CD14-positive monocyte (primary cell): ENCODE measurements at regions not wholly inside any gene's neighbourhood (a gene's known extent, or its start where the extent isn't known, plus 50 kb on each side); places are given as distances from the start of the nearest gene placed in this dataset.

ENCODE experiments used
- DNase-seq, 3 donors: peaks; one replicate each; pipeline ENCODE4 v3.0.0-alpha.2; 2011 to 2022
- H2AFZ ChIP-seq: 2 replicates; pipeline ENCODE4 v1.6.0; 2012; ENCODE audit warnings: mild to moderate bottlenecking, low read depth, low read length, inconsistent platforms; ENCODE audit not compliant: insufficient read depth, poor library complexity, severe bottlenecking
- H3K27ac ChIP-seq, 2 donors: 1 replicate in 1 of 2; 2 replicates in 1 of 2; pipeline ENCODE4 v1.5.1; 2012 to 2013; ENCODE audit warnings: low read length in 2 of 2, control low read depth in 1 of 2, inconsistent platforms in 1 of 2, low read depth in 1 of 2, mild to moderate bottlenecking in 1 of 2
- H3K27me3 ChIP-seq, 2 donors: one replicate each; pipeline versions ENCODE4 v1.6.0 to v1.6.1; 2011 to 2013; ENCODE audit warnings: low read length in 2 of 2; ENCODE audit not compliant: control insufficient read depth in 2 of 2, insufficient read depth in 2 of 2
- H3K36me3 ChIP-seq, 2 donors: replicated peaks in 1 of 2; 1 replicate in 1 of 2; 2 replicates in 1 of 2; pipeline versions ENCODE4 v1.5.1 to v1.6.1; 2012 to 2013; ENCODE audit warnings: low read length in 2 of 2, control low read depth in 1 of 2, inconsistent platforms in 1 of 2, mild to moderate bottlenecking in 1 of 2; ENCODE audit not compliant: insufficient read depth in 2 of 2, control insufficient read depth in 1 of 2
- H3K4me1 ChIP-seq, 2 donors: 1 replicate in 1 of 2; 2 replicates in 1 of 2; pipeline versions ENCODE4 v1.5.1 to v1.6.1; 2012 to 2013; ENCODE audit warnings: low read length in 2 of 2, control low read depth in 1 of 2, inconsistent platforms in 1 of 2, mild to moderate bottlenecking in 1 of 2, moderate library complexity in 1 of 2; ENCODE audit not compliant: insufficient read depth in 2 of 2, control insufficient read depth in 1 of 2
- H3K4me2 ChIP-seq: replicated peaks from 2 replicates; pipeline ENCODE3; 2012; ENCODE audit warnings: low read length, moderate library complexity, mild to moderate bottlenecking; ENCODE audit not compliant: poor library complexity, severe bottlenecking; ENCODE audit errors: extremely low read depth
- H3K4me3 ChIP-seq, 3 experiments: fragments of 200-600 bp in 1 of 3; sonication (generic) in 1 of 3; replicated peaks in 1 of 3; 1 replicate in 2 of 3; 2 replicates in 1 of 3; pipeline ENCODE4 v1.5.1; 2011 to 2013; ENCODE audit warnings: low read length in 3 of 3, mild to moderate bottlenecking in 3 of 3, control low read depth in 2 of 3, low read depth in 2 of 3, inconsistent platforms in 1 of 3, moderate library complexity in 1 of 3
- H3K79me2 ChIP-seq: 2 replicates; pipeline ENCODE4 v1.6.0; 2012; ENCODE audit warnings: mild to moderate bottlenecking, control low read depth, inconsistent platforms, low read length, moderate library complexity; ENCODE audit not compliant: insufficient read depth
- H3K9ac ChIP-seq: 2 replicates; pipeline ENCODE4 v1.6.0; 2017; ENCODE audit warnings: low read length, mild to moderate bottlenecking; ENCODE audit not compliant: insufficient read depth, poor library complexity, severe bottlenecking
- H3K9me3 ChIP-seq, 2 donors: replicated peaks in 1 of 2; 1 replicate in 1 of 2; 2 replicates in 1 of 2; pipeline versions ENCODE4 v1.5.1 to v1.6.1; 2012 to 2013; ENCODE audit warnings: low read length in 2 of 2, control low read depth in 1 of 2; ENCODE audit not compliant: control insufficient read depth in 1 of 2, insufficient read depth in 1 of 2
- H4K20me1 ChIP-seq: 2 replicates; pipeline ENCODE4 v1.6.0; 2012; ENCODE audit warnings: mild to moderate bottlenecking, low read length, control low read depth, moderate library complexity; ENCODE audit not compliant: insufficient read depth
- H3K27ac Mint-ChIP-seq, 7 donors: one replicate each; pipeline ENCODE4 v1.8.0; 2020; ENCODE audit warnings: mild to moderate bottlenecking in 7 of 7, mixed read lengths in 7 of 7, moderate library complexity in 6 of 7, inconsistent platforms in 2 of 7
- H3K27me3 Mint-ChIP-seq, 3 donors: one replicate each; pipeline ENCODE4 v1.8.0; 2021 to 2022; ENCODE audit warnings: low read depth in 3 of 3, mild to moderate bottlenecking in 3 of 3, mixed read lengths in 3 of 3, moderate library complexity in 3 of 3, inconsistent platforms in 1 of 3
- H3K36me3 Mint-ChIP-seq, 2 donors: one replicate each; pipeline ENCODE4 v1.8.0; 2020; ENCODE audit warnings: mixed read lengths in 2 of 2, inconsistent platforms in 1 of 2, mild to moderate bottlenecking in 1 of 2
- H3K4me1 Mint-ChIP-seq: one replicate; pipeline ENCODE4 v1.8.0; 2020; ENCODE audit warnings: mild to moderate bottlenecking, mixed read lengths
- H3K4me3 Mint-ChIP-seq, 2 donors: one replicate each; pipeline ENCODE4 v1.8.0; 2020; ENCODE audit warnings: mild to moderate bottlenecking in 2 of 2, mixed read lengths in 2 of 2, moderate library complexity in 1 of 2
- H3K9me3 Mint-ChIP-seq, 7 donors: one replicate each; pipeline ENCODE4 v1.8.0; 2020 to 2022; ENCODE audit warnings: mixed read lengths in 7 of 7, mild to moderate bottlenecking in 6 of 7, moderate library complexity in 6 of 7, inconsistent platforms in 2 of 7
- CTCF ChIP-seq: fragments of 200-600 bp; IDR thresholded peaks from one replicate; pipeline ENCODE4 v1.8.0; 2022; ENCODE audit warnings: antibody characterized with exemption, mild to moderate bottlenecking
- WGBS: methylation state at CpG from one replicate; pipeline ENCODE4 v1.1.5; 2013; ENCODE audit warnings: missing lambda C conversion rate; ENCODE audit not compliant: insufficient coverage; 5-methylcytosine and 5-hydroxymethylcytosine counted together
- intact Hi-C, 2 donors: fragments of 100-400 bp; cut with micrococcal nuclease; formaldehyde crosslinking; loops; one replicate each; pipeline versions ENCODE4 v1.15.0 to v1.15.1; 2023

- H3K27ac ChIP-seq = no peak overlapping the region
- no peak overlapping the region for H3K4me2 ChIP-seq
- no peak overlapping the region for H3K27ac Mint-ChIP-seq
- no peaks in the 10 kb centered on the region for H3K36me3 ChIP-seq
- H3K9me3 ChIP-seq = no peaks in the 10 kb centered on the region
- H3K36me3 Mint-ChIP-seq = no peaks in the 10 kb centered on the region
- TF ChIP-seq CTCF = no peak
- no peak overlapping the region for H3K4me3 ChIP-seq
- H3K4me1 ChIP-seq = no peaks in the 10 kb centered on the region
- no peaks in the 10 kb centered on the region for H4K20me1 ChIP-seq
- H2AFZ ChIP-seq = no peak overlapping the region
- no peaks in the 10 kb centered on the region for H3K4me1 Mint-ChIP-seq
- H3K9ac ChIP-seq = no peak overlapping the region
- H3K4me3 Mint-ChIP-seq = no peak overlapping the region
- intact Hi-C loops = no loop called here
- 69% methylated on average over 11 of the region's 13 CpGs for WGBS
- H3K27me3 Mint-ChIP-seq = peaks cover 14 to 25% (median 17%) of the 10 kb centered on the region in 3 donors
- DNase-seq = no peak
- H3K27me3 ChIP-seq = peaks cover 4 to 10% of the 10 kb centered on the region in 2 donors
- peaks cover 0 to 10% (median 4%) of the 10 kb centered on the region in 7 donors for H3K9me3 Mint-ChIP-seq
- H3K79me2 ChIP-seq = no peaks in the 10 kb centered on the region
These were observed 105.5 kb upstream of the FAM204A start for GRCh38 chr10:118447478-118448270.

DNA sequence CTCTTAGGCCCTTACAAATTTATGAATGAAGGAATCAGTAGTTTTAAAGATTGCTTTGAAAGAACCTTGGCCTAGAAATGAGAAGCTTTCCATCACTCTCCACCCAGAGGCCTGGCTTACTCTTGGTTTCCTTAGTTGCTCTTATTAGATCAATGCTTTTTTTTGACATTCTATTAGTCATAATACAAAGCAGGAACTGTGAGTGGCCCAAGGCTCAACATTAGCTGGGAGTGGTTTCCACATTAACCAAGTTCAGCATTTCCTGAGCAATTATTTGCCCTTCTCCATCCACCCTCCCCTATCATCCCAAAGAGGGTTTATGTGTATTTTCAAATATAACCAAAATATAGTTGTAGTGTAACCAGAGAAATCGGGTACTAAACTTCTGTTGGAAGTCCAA lies 103.4 kb upstream of the FAM204A start:
- 100% methylated on average over 1 of the region's 1 CpG for WGBS
- Histone ChIP-seq H3K27me3 (peaks cover 2 to 7% of the 10 kb centered on the region in 2 donors), H3K27ac (no peak overlapping the region), H3K4me2 (no peak overlapping the region), H3K4me1 (no peaks in the 10 kb centered on the region), H4K20me1 (no peaks in the 10 kb centered on the region), H3K4me3 (no peak overlapping the region), H2AFZ (no peak overlapping the region), H3K79me2 (no peaks in the 10 kb centered on the region), H3K9ac (no peak overlapping the region), H3K9me3 (no peaks in the 10 kb centered on the region), H3K36me3 (no peaks in the 10 kb centered on the region)
- intact Hi-C loops = no loop called here
- peaks cover 9 to 26% (median 15%) of the 10 kb centered on the region in 3 donors for H3K27me3 Mint-ChIP-seq
- TF ChIP-seq CTCF = no peak
- H3K36me3 Mint-ChIP-seq = no peaks in the 10 kb centered on the region
- DNase-seq = no peak
- H3K27ac Mint-ChIP-seq = no peak overlapping the region
- H3K9me3 Mint-ChIP-seq = peaks cover 0 to 3% (median 0%) of the 10 kb centered on the region in 7 donors
- no peaks in the 10 kb centered on the region for H3K4me1 Mint-ChIP-seq
- no peak overlapping the region for H3K4me3 Mint-ChIP-seq
